ENCODE measurements at regions not wholly inside any gene's neighbourhood (a gene's known extent, or its start where the extent isn't known, plus 50 kb on each side); places are given as distances from the start of the nearest gene placed in this dataset.

DNA sequence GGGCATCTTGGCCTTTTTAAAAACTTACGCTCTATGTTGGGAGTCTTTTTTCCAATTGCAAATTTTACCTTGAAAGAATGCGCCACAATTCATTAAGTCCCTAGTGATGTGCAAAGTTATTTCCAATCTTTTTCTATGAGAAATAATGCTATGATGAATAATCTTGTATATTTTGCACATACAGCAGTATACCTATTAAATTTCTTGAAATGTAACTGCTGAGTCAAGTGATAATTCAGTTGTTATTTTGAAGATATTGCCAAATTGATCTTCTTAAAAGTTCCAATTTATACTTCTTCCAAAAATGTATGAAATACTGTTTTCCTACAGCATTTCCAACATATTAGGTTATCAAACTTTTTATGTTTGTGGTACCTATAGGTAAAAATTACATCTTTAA is 92.8 kb upstream of the PPP2R2B start:
- H3K4me3 ChIP-seq (ENCODE audit: low read depth, low read length) = no peak overlapping the region
- TF ChIP-seq, protein P1, sequence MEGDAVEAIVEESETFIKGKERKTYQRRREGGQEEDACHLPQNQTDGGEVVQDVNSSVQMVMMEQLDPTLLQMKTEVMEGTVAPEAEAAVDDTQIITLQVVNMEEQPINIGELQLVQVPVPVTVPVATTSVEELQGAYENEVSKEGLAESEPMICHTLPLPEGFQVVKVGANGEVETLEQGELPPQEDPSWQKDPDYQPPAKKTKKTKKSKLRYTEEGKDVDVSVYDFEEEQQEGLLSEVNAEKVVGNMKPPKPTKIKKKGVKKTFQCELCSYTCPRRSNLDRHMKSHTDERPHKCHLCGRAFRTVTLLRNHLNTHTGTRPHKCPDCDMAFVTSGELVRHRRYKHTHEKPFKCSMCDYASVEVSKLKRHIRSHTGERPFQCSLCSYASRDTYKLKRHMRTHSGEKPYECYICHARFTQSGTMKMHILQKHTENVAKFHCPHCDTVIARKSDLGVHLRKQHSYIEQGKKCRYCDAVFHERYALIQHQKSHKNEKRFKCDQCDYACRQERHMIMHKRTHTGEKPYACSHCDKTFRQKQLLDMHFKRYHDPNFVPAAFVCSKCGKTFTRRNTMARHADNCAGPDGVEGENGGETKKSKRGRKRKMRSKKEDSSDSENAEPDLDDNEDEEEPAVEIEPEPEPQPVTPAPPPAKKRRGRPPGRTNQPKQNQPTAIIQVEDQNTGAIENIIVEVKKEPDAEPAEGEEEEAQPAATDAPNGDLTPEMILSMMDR (IDR thresholded peaks at IDR 0.05; ENCODE audit: control insufficient read depth, extremely low read depth, insufficient read depth) = no peak
- no peak for DNase-seq (ENCODE audit: low read depth)

DNA sequence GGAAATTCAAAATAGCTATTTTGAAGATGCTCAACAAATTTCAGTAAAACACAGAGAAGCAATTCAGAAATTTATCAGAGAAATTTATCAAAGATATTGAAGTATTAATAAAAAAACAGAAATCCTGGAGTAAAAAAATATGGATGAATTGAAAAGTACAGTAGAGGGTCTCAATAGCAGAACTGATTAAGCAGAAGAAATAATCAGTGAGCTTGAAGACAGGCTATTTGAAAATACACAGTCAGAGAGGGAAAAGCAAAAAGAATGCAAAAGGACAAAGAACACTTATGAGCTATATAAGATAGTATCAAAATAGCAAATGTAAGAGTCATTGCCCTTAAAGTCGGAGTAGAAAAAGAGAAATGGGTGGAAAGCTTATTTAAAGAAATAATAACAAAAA is 107.9 kb upstream of the PPP2R2B start:
- no peak overlapping the region for H3K4me3 ChIP-seq (ENCODE audit: low read depth, low read length)
- no peak for DNase-seq (ENCODE audit: low read depth)
- TF ChIP-seq, protein P1 (IDR thresholded peaks at IDR 0.05; ENCODE audit: control insufficient read depth, extremely low read depth, insufficient read depth) = no peak

DNA sequence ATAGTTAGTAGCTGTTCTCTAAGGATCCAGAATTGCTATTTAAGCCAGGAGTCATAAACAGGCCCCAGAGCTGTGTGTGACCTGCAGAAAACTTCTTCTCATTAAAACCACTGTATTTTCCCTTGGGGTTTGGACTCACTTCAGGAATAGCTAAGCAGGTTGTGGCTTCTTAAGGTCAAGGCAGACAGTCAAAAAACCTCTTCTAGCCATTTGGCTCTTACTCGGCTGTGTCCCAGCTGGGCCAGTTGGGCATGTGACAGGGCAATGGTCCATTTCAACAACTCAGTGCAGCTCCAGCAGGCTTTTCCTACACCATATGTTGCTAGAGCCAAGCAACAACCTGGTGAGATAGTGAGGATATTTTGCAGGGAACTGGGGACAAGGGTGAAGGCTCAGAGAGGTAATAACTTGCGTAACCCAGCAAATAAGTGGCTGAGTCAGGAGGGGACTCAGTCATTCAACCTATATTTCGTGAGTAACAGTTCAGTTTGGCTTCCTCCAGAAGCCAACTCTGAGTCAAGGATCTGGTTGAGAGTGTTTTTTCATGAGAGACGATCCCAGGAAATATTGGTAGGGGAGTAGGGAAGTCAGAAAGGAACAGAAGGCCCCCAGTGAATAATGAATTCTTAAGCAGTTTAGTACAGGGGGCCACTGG is 115.4 kb upstream of the PPP2R2B start:
- DNase-seq (ENCODE audit: low read depth) = no peak
- H3K4me3 ChIP-seq (ENCODE audit: low read depth, low read length) = no peak overlapping the region
- TF ChIP-seq, protein P1 (IDR thresholded peaks at IDR 0.05; ENCODE audit: control insufficient read depth, extremely low read depth, insufficient read depth) = no peak

DNA sequence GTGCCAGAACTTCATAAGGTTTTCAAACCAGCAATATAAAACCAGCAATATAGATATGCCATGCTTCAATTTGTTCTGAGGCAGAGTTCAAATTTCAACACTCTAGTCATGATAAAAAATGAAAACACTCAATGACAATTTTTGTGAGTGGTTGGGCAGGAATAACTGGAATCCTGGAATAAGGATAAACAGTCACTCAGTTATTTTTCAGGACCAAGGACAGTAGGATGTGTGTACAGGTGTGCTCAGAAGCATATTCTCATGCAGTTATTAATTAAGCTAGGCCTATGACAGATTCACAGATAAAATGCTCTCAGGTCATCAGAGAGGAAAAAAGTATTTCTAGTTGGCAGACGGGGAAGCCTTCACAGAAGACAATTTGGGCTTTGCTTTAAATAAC is 117.3 kb upstream of the PPP2R2B start:
- H3K4me3 ChIP-seq (ENCODE audit: low read depth, low read length) = no peak overlapping the region
- peak; percentile 13 for DNase-seq (ENCODE audit: low read depth)
- TF ChIP-seq, protein P1 (IDR thresholded peaks at IDR 0.05; ENCODE audit: control insufficient read depth, extremely low read depth, insufficient read depth) = no peak

DNA sequence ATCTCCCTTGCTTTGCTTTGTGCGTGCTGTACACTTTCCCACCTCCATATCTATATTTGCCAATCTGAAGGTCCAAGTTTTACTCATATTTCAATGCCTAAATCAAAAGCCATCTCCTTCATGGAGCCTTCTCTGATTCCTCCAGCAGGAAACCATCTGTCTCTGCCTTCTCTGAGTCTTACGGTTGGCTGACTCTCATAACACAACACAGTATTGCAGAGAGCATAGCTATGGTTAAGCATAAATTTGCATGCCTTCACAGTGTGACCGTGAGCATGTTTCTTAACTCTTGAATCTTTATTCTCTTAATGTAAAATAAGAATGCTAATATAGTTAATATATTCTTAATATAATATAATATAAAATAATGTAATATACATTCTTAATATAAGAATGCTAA is 136.8 kb upstream of the PPP2R2B start:
- TF ChIP-seq, protein P1 (IDR thresholded peaks at IDR 0.05; ENCODE audit: control insufficient read depth, extremely low read depth, insufficient read depth) = no peak
- no peak for DNase-seq (ENCODE audit: low read depth)
- H3K4me3 ChIP-seq (ENCODE audit: low read depth, low read length) = no peak overlapping the region

DNA sequence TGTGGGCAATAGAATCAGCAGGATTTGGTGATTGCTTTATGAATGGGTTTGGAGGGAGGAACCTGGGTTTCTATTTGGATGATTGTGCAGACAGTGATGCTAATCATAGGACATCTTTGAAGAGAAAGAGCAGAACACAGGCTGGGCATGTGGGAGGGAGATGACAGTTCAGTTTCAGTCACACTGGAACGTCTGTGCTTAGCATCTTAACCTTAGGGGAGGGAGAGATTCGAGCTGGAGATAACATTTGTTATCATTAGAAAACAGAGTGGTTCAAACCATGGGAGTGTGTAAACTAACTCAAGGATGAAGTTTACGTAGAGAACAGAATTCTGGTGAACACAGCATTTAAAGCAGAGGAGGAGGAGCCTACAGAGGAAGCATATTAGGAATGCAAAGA is 138.6 kb upstream of the PPP2R2B start:
- DNase-seq (ENCODE audit: low read depth) = no peak
- no peak overlapping the region for H3K4me3 ChIP-seq (ENCODE audit: low read depth, low read length)
- TF ChIP-seq, protein P1 (IDR thresholded peaks at IDR 0.05; ENCODE audit: control insufficient read depth, extremely low read depth, insufficient read depth) = no peak

DNA sequence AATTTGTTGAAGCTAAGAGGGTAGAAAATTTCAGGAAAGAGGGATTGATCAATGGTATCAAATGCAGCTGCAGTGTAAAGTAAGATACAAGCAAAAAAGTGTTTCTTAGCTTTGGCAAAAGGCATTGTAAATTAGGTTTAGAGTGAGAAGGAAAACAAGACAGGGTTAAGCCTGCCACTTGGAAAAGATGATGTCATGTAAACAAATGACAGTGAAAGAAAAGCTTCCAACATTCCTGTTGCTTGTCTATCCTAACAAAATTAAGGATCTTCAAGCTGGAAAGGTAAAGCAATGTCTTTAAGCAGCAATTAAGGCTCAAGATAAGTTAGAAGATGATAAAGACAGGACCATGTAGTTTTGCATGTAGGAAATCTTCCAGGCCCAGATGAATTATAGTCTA is 139.1 kb upstream of the PPP2R2B start:
- TF ChIP-seq, protein P1 (IDR thresholded peaks at IDR 0.05; ENCODE audit: control insufficient read depth, extremely low read depth, insufficient read depth) = no peak
- DNase-seq (ENCODE audit: low read depth) = no peak
- H3K4me3 ChIP-seq (ENCODE audit: low read depth, low read length) = no peak overlapping the region

Measured in LNCaP clone FGC (cell line).